Neural cell (in vitro differentiated cells): ENCODE measurements at regions not wholly inside any gene's neighbourhood (a gene's known extent, or its start where the extent isn't known, plus 50 kb on each side); places are given as distances from the start of the nearest gene placed in this dataset.

Source experiments
- H2AFZ ChIP-seq: fragments of 200-600, 300-800 bp; sonication (generic), shearing (Covaris generic); 2 replicates; pipeline ENCODE4 v1.6.0; 2014; ENCODE audit warnings: low read depth, mild to moderate bottlenecking, antibody characterized with exemption, low read length, moderate library complexity
- H3F3A ChIP-seq: fragments of 200-600 bp; shearing (Covaris generic); 2 replicates; pipeline ENCODE4 v1.6.1; 2016; ENCODE audit warnings: mild to moderate bottlenecking, moderate library complexity, mixed read lengths, antibody characterized with exemption, low read length; ENCODE audit not compliant: insufficient read depth, poor library complexity, severe bottlenecking
- H3K27ac ChIP-seq: fragments of 200-600, 300-800 bp; sonication (generic), shearing (Covaris generic); 2 replicates; pipeline ENCODE4 v1.5.1; 2014; ENCODE audit warnings: mild to moderate bottlenecking, low read length, moderate library complexity
- H3K27me3 ChIP-seq: fragments of 300-800, 200-600 bp; sonication (generic), shearing (Covaris generic); 2 replicates; pipeline ENCODE4 v1.6.0; 2014; ENCODE audit warnings: mild to moderate bottlenecking, low read depth, low read length, moderate library complexity; ENCODE audit not compliant: insufficient read depth
- H3K36me3 ChIP-seq: fragments of 300-800, 200-600 bp; sonication (generic), shearing (Covaris generic); 2 replicates; pipeline ENCODE4 v1.5.1; 2014; ENCODE audit warnings: mild to moderate bottlenecking, antibody characterized with exemption, low read length, moderate library complexity; ENCODE audit not compliant: insufficient read depth
- H3K4me2 ChIP-seq: fragments of 300-800, 200-600 bp; sonication (generic), shearing (Covaris generic); 2 replicates; pipeline ENCODE4 v1.6.0; 2014; ENCODE audit warnings: mild to moderate bottlenecking, low read length
- H3K4me3 ChIP-seq: fragments of 300-800, 200-600 bp; sonication (generic), shearing (Covaris generic); 2 replicates; pipeline ENCODE4 v1.5.1; 2014; ENCODE audit warnings: mild to moderate bottlenecking, low read length, moderate library complexity
- H3K79me2 ChIP-seq: fragments of 200-600 bp; shearing (Covaris generic); replicated peaks from 2 replicates; pipeline ENCODE4 v1.6.0; 2014; ENCODE audit warnings: mild to moderate bottlenecking, low read length, moderate library complexity; ENCODE audit not compliant: insufficient read depth
- H3K9ac ChIP-seq: fragments of 300-800, 200-600 bp; sonication (generic), shearing (Covaris generic); 2 replicates; pipeline ENCODE4 v1.6.1; 2016; ENCODE audit warnings: mild to moderate bottlenecking, low read length, mixed read lengths
- H3K9me2 ChIP-seq: fragments of 200-600 bp; shearing (Covaris generic); 2 replicates; pipeline ENCODE4 v1.6.1; 2016; ENCODE audit warnings: mild to moderate bottlenecking, low read length, mixed read lengths; ENCODE audit not compliant: insufficient read depth
- H3K9me3 ChIP-seq: fragments of 200-600, 300-800 bp; sonication (generic), shearing (Covaris generic); 2 replicates; pipeline ENCODE4 v1.6.1; 2016; ENCODE audit warnings: mild to moderate bottlenecking, mixed run types, low read length, moderate library complexity, mixed read lengths
- H4K20me1 ChIP-seq: fragments of 200-600 bp; shearing (Covaris generic); 2 replicates; pipeline ENCODE4 v1.6.1; 2016; ENCODE audit warnings: mild to moderate bottlenecking, mixed run types; ENCODE audit not compliant: insufficient read depth
- EP300 ChIP-seq: fragments of 450-650 bp; conservative IDR thresholded peaks from 2 replicates; pipeline ENCODE4 v1.6.1; 2014; ENCODE audit warnings: antibody characterized with exemption, mild to moderate bottlenecking, moderate library complexity; ENCODE audit not compliant: poor library complexity, severe bottlenecking
- EZH2 ChIP-seq: fragments of 200-600, 300-800 bp; shearing (Covaris generic), sonication (generic); IDR thresholded peaks from 2 replicates; pipeline ENCODE4 v1.6.1; 2014; ENCODE audit warnings: antibody characterized with exemption, low read length, borderline replicate concordance, mild to moderate bottlenecking; ENCODE audit not compliant: insufficient read depth, poor library complexity, severe bottlenecking
- MXI1 ChIP-seq: fragments of 450-650 bp; conservative IDR thresholded peaks from 2 replicates; pipeline ENCODE4 v1.6.1; 2014; ENCODE audit warnings: antibody characterized with exemption, mild to moderate bottlenecking; ENCODE audit not compliant: poor library complexity, severe bottlenecking
- POLR2AphosphoS5 ChIP-seq: IDR thresholded peaks from 2 replicates; pipeline ENCODE4 v1.6.1; 2012
- RAD21 ChIP-seq: fragments of 450-650 bp; conservative IDR thresholded peaks from 2 replicates; pipeline ENCODE4 v1.6.1; 2014; ENCODE audit warnings: antibody characterized with exemption, mild to moderate bottlenecking, moderate library complexity
- SMC3 ChIP-seq: fragments of 450-650 bp; conservative IDR thresholded peaks from 2 replicates; pipeline ENCODE4 v1.6.1; 2014; ENCODE audit warnings: antibody characterized with exemption, mild to moderate bottlenecking, moderate library complexity; ENCODE audit not compliant: poor library complexity
- TAF1 ChIP-seq: IDR thresholded peaks from 2 replicates; pipeline ENCODE4 v1.6.1; 2012; ENCODE audit warnings: low read depth
- TF ChIP-seq, protein P1 (sequence below): fragments of 450-650 bp; IDR thresholded peaks from 2 replicates; pipeline ENCODE4 v1.5.1; 2014; ENCODE audit warnings: antibody characterized with exemption, mild to moderate bottlenecking, moderate library complexity; ENCODE audit not compliant: poor library complexity, severe bottlenecking
- TF ChIP-seq, protein P2 (sequence below): IDR thresholded peaks from 2 replicates; pipeline ENCODE4 v1.6.1; 2012; ENCODE audit warnings: borderline replicate concordance

DNA sequence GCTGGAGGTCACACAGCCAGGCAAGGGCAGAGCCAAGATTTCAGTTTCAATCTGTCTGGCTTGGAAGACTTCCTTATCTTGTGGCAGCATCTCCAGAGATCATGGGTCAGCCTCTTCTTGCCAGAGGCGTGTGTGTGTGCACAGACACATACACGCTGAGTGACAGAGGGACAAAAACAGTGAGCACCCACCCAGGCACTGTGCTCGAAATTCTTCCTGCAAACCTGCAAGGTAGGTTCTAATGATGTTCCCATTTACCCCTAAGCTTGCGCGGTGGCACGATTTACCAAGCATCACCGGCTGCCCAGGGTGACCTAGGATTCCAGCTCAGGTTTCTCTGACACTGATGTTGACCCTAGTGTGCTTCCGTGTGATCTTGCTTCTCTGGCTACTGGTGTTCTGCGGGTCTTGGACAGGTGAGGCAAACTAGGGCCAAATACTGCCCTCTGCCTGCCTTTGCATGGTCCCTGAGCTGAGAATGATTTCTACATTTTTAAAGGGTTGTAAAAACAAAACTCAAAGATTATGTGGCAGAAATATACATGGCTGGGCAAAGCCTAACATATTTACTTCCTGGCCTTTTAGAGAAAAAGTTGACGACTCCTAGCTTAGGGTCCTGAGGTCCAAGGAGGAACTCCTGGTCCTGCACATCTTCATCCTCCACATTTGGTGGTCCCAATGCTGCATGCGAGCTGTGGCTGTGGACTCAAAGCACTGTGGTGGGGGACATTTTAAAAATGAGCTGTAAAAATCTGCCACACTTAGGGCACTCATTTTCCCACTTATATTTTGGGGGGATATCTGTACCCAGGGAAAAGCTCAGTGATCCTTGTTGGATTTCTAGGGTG, 268.5 kb downstream of the RPS24 start:
- H3K27me3 ChIP-seq: no peaks in the 10 kb centered on the region
- H3K4me2 ChIP-seq: peak overlapping the region; percentile 65
- peak overlapping the region; percentile 53 for H2AFZ ChIP-seq
- peak overlapping the region; percentile 85 for H3K9ac ChIP-seq
- H3K79me2 ChIP-seq: no peaks in the 10 kb centered on the region
- H3K4me3 ChIP-seq: peak overlapping the region; percentile 69
- no peaks in the 10 kb centered on the region for H4K20me1 ChIP-seq
- no peaks in the 10 kb centered on the region for H3K9me2 ChIP-seq
- peak overlapping the region; percentile 87 for H3K27ac ChIP-seq
- H3F3A ChIP-seq: no peaks in the 10 kb centered on the region
- TF ChIP-seq SMC3 (peak; percentile 68), POLR2AphosphoS5 (no peak), RAD21 (peak; percentile 42)
- TF ChIP-seq, protein P1, sequence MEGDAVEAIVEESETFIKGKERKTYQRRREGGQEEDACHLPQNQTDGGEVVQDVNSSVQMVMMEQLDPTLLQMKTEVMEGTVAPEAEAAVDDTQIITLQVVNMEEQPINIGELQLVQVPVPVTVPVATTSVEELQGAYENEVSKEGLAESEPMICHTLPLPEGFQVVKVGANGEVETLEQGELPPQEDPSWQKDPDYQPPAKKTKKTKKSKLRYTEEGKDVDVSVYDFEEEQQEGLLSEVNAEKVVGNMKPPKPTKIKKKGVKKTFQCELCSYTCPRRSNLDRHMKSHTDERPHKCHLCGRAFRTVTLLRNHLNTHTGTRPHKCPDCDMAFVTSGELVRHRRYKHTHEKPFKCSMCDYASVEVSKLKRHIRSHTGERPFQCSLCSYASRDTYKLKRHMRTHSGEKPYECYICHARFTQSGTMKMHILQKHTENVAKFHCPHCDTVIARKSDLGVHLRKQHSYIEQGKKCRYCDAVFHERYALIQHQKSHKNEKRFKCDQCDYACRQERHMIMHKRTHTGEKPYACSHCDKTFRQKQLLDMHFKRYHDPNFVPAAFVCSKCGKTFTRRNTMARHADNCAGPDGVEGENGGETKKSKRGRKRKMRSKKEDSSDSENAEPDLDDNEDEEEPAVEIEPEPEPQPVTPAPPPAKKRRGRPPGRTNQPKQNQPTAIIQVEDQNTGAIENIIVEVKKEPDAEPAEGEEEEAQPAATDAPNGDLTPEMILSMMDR: peak; percentile 51
- H3K36me3 ChIP-seq: no peaks in the 10 kb centered on the region
- H3K9me3 ChIP-seq: no peaks in the 10 kb centered on the region

DNA sequence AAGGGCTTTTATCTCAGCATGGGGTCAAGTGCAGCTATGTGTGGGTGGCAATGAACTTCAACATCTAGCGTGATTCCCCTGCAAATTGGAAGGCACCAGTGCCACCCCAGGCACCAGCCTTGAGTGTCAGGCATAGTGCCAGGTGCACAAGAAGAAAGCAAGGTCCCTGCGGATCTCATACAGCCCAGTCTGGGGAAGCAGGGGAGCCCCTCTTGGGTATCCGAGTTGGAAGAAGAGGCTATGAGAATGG, 269.0 kb downstream of the RPS24 start:
- Histone ChIP-seq H3K27ac (peak overlapping the region; percentile 87), H3K36me3 (no peaks in the 10 kb centered on the region), H3K27me3 (no peaks in the 10 kb centered on the region), H3K9me3 (no peaks in the 10 kb centered on the region), H3K4me2 (peak overlapping the region; percentile 65), H4K20me1 (no peaks in the 10 kb centered on the region), H3F3A (no peaks in the 10 kb centered on the region), H3K9ac (peak overlapping the region; percentile 85), H3K9me2 (no peaks in the 10 kb centered on the region), H3K4me3 (peak overlapping the region; percentile 69), H3K79me2 (no peaks in the 10 kb centered on the region), H2AFZ (peak overlapping the region; percentile 53)
- TF ChIP-seq EP300 (no peak), MXI1 (no peak), RAD21 (no peak), POLR2AphosphoS5 (no peak), SMC3 (no peak), EZH2 (no peak), TAF1 (no peak)
- TF ChIP-seq, protein P1: no peak
- TF ChIP-seq, protein P2, sequence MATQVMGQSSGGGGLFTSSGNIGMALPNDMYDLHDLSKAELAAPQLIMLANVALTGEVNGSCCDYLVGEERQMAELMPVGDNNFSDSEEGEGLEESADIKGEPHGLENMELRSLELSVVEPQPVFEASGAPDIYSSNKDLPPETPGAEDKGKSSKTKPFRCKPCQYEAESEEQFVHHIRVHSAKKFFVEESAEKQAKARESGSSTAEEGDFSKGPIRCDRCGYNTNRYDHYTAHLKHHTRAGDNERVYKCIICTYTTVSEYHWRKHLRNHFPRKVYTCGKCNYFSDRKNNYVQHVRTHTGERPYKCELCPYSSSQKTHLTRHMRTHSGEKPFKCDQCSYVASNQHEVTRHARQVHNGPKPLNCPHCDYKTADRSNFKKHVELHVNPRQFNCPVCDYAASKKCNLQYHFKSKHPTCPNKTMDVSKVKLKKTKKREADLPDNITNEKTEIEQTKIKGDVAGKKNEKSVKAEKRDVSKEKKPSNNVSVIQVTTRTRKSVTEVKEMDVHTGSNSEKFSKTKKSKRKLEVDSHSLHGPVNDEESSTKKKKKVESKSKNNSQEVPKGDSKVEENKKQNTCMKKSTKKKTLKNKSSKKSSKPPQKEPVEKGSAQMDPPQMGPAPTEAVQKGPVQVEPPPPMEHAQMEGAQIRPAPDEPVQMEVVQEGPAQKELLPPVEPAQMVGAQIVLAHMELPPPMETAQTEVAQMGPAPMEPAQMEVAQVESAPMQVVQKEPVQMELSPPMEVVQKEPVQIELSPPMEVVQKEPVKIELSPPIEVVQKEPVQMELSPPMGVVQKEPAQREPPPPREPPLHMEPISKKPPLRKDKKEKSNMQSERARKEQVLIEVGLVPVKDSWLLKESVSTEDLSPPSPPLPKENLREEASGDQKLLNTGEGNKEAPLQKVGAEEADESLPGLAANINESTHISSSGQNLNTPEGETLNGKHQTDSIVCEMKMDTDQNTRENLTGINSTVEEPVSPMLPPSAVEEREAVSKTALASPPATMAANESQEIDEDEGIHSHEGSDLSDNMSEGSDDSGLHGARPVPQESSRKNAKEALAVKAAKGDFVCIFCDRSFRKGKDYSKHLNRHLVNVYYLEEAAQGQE: no peak
